ENCODE measurements at regions not wholly inside any gene's neighbourhood (a gene's known extent, or its start where the extent isn't known, plus 50 kb on each side); places are given as distances from the start of the nearest gene placed in this dataset.
A peak's percentile ranks its signal among the peaks of the same experiment; 100 is the strongest.

DNA sequence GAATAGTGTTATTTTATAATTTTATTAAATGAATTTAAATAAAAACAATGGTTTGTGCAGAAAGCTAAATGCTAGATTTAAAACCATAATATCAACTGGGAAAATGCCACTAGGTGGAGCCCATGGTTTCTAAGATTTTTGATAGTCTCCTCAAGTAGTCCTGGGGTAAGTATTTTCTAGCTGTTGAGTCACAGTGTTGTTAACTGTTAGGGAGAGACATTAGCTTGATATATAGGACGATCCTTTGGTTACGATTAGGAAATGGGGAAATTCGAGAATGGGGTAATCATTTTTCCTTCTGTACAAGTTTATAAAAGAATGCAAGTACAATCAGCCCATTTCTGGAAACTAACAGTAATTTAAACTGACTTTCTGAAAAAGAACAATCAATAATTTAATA lies 378.4 kb downstream of the ANKRD50 start:
- no peak overlapping the region for H3K4me2 ChIP-seq (ENCODE audit: low read length)
- H3K36me3 ChIP-seq (ENCODE audit: insufficient read depth, low read length) = no peaks in the 10 kb centered on the region
- no peak overlapping the region for H2AFZ ChIP-seq (ENCODE audit: low read depth, low read length)
- no peak overlapping the region for H3K9ac ChIP-seq (ENCODE audit: low read length)
- H3K27me3 ChIP-seq (ENCODE audit: insufficient read depth, low read depth, low read length) = no peaks in the 10 kb centered on the region
- H3K9me2 ChIP-seq (ENCODE audit: insufficient read depth, low read length) = no peaks in the 10 kb centered on the region
- no peaks in the 10 kb centered on the region for H3F3A ChIP-seq (ENCODE audit: insufficient read depth, low read length, poor library complexity, severe bottlenecking)
- TF ChIP-seq RAD21 (conservative IDR thresholded peaks at IDR 0.05) = peak; percentile 81
- no peak for TF ChIP-seq EZH2 (IDR thresholded peaks at IDR 0.05; ENCODE audit: borderline replicate concordance, insufficient read depth, low read length, poor library complexity, severe bottlenecking)
- TF ChIP-seq, protein P1, sequence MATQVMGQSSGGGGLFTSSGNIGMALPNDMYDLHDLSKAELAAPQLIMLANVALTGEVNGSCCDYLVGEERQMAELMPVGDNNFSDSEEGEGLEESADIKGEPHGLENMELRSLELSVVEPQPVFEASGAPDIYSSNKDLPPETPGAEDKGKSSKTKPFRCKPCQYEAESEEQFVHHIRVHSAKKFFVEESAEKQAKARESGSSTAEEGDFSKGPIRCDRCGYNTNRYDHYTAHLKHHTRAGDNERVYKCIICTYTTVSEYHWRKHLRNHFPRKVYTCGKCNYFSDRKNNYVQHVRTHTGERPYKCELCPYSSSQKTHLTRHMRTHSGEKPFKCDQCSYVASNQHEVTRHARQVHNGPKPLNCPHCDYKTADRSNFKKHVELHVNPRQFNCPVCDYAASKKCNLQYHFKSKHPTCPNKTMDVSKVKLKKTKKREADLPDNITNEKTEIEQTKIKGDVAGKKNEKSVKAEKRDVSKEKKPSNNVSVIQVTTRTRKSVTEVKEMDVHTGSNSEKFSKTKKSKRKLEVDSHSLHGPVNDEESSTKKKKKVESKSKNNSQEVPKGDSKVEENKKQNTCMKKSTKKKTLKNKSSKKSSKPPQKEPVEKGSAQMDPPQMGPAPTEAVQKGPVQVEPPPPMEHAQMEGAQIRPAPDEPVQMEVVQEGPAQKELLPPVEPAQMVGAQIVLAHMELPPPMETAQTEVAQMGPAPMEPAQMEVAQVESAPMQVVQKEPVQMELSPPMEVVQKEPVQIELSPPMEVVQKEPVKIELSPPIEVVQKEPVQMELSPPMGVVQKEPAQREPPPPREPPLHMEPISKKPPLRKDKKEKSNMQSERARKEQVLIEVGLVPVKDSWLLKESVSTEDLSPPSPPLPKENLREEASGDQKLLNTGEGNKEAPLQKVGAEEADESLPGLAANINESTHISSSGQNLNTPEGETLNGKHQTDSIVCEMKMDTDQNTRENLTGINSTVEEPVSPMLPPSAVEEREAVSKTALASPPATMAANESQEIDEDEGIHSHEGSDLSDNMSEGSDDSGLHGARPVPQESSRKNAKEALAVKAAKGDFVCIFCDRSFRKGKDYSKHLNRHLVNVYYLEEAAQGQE (IDR thresholded peaks at IDR 0.05; ENCODE audit: borderline replicate concordance) = no peak
- TF ChIP-seq SMC3 (conservative IDR thresholded peaks at IDR 0.05; ENCODE audit: poor library complexity) = peak; percentile 88
- TF ChIP-seq CTCF (IDR thresholded peaks at IDR 0.05; ENCODE audit: poor library complexity, severe bottlenecking) = peak; percentile 74
- no peaks in the 10 kb centered on the region for H3K9me3 ChIP-seq (ENCODE audit: low read length)
- no peak overlapping the region for H3K27ac ChIP-seq (ENCODE audit: low read length)
- H3K4me3 ChIP-seq (ENCODE audit: low read length) = no peak overlapping the region
- no peaks in the 10 kb centered on the region for H4K20me1 ChIP-seq (ENCODE audit: insufficient read depth)
- H3K79me2 ChIP-seq (replicated peaks; ENCODE audit: insufficient read depth, low read length) = no peaks in the 10 kb centered on the region

GRCh38 chr4:124337874-124338273 lies 374.7 kb downstream of the ANKRD50 start:
- H3K9me3 ChIP-seq (ENCODE audit: low read length) = no peaks in the 10 kb centered on the region
- H3K9ac ChIP-seq (ENCODE audit: low read length) = no peak overlapping the region
- no peak overlapping the region for H3K27ac ChIP-seq (ENCODE audit: low read length)
- no peak overlapping the region for H2AFZ ChIP-seq (ENCODE audit: low read depth, low read length)
- no peaks in the 10 kb centered on the region for H3K9me2 ChIP-seq (ENCODE audit: insufficient read depth, low read length)
- no peaks in the 10 kb centered on the region for H3K36me3 ChIP-seq (ENCODE audit: insufficient read depth, low read length)
- no peaks in the 10 kb centered on the region for H3K27me3 ChIP-seq (ENCODE audit: insufficient read depth, low read depth, low read length)
- no peak overlapping the region for H3K4me2 ChIP-seq (ENCODE audit: low read length)
- TF ChIP-seq SMC3 (conservative IDR thresholded peaks at IDR 0.05; ENCODE audit: poor library complexity) = no peak
- H4K20me1 ChIP-seq (ENCODE audit: insufficient read depth) = no peaks in the 10 kb centered on the region
- H3K4me3 ChIP-seq (ENCODE audit: low read length) = no peak overlapping the region
- H3F3A ChIP-seq (ENCODE audit: insufficient read depth, low read length, poor library complexity, severe bottlenecking) = no peaks in the 10 kb centered on the region
- H3K79me2 ChIP-seq (replicated peaks; ENCODE audit: insufficient read depth, low read length) = no peaks in the 10 kb centered on the region

- no peak overlapping the region for H3K27ac ChIP-seq (ENCODE audit: low read length)
- H3K9me2 ChIP-seq (ENCODE audit: insufficient read depth, low read length) = no peaks in the 10 kb centered on the region
- H3K79me2 ChIP-seq (replicated peaks; ENCODE audit: insufficient read depth, low read length) = no peaks in the 10 kb centered on the region
- no peaks in the 10 kb centered on the region for H3K36me3 ChIP-seq (ENCODE audit: insufficient read depth, low read length)
- no peaks in the 10 kb centered on the region for H3K9me3 ChIP-seq (ENCODE audit: low read length)
- no peaks in the 10 kb centered on the region for H3K27me3 ChIP-seq (ENCODE audit: insufficient read depth, low read depth, low read length)
- H3K4me2 ChIP-seq (ENCODE audit: low read length) = no peak overlapping the region
- H4K20me1 ChIP-seq (ENCODE audit: insufficient read depth) = no peaks in the 10 kb centered on the region
- no peak overlapping the region for H3K4me3 ChIP-seq (ENCODE audit: low read length)
- H3F3A ChIP-seq (ENCODE audit: insufficient read depth, low read length, poor library complexity, severe bottlenecking) = no peaks in the 10 kb centered on the region
- no peak overlapping the region for H2AFZ ChIP-seq (ENCODE audit: low read depth, low read length)
- no peak overlapping the region for H3K9ac ChIP-seq (ENCODE audit: low read length)
- TF ChIP-seq SMC3 (conservative IDR thresholded peaks at IDR 0.05; ENCODE audit: poor library complexity) (no peak), EZH2 (IDR thresholded peaks at IDR 0.05; ENCODE audit: borderline replicate concordance, insufficient read depth, low read length, poor library complexity, severe bottlenecking) (no peak), EP300 (conservative IDR thresholded peaks at IDR 0.05; ENCODE audit: poor library complexity, severe bottlenecking) (no peak), RAD21 (conservative IDR thresholded peaks at IDR 0.05) (no peak), POLR2AphosphoS5 (IDR thresholded peaks at IDR 0.05) (no peak), MXI1 (conservative IDR thresholded peaks at IDR 0.05; ENCODE audit: poor library complexity, severe bottlenecking) (no peak), CTCF (IDR thresholded peaks at IDR 0.05; ENCODE audit: poor library complexity, severe bottlenecking) (no peak), TAF1 (IDR thresholded peaks at IDR 0.05; ENCODE audit: low read depth) (no peak)
- TF ChIP-seq, protein P1 (IDR thresholded peaks at IDR 0.05; ENCODE audit: borderline replicate concordance) = no peak
These were observed 368.8 kb downstream of the ANKRD50 start for GRCh38 chr4:124343661-124344171.

All from neural cell (in vitro differentiated cells).